Inflammatory macrophage (primary cell): ENCODE measurements at regions not wholly inside any gene's neighbourhood (a gene's known extent, or its start where the extent isn't known, plus 50 kb on each side); places are given as distances from the start of the nearest gene placed in this dataset.

Experiments
- DNase-seq, 2 donors: peaks; one replicate each; pipeline ENCODE4 v3.0.0-alpha.2; 2020 to 2022

DNA sequence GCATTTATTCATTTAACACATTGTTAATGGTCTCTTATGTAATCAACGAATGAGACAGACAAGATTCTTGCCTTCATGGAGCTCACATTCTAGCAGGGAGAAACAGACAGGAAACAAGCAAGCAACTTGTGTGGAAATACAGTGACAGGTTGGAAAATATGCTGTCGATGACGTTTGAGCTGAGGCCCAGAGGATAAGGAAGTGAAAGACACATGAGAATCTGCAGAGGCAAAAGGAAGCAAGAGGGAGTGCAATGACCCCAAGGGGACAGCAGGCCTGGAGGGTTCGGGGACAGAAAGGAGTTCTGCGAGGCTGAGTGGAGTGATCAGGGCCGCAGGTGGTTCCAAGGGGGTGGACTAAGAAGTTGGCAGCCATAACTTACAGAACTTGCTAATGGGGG lies 60.6 kb upstream of the AKT3 start:
- peak; percentile 59 to 60 for DNase-seq

DNA sequence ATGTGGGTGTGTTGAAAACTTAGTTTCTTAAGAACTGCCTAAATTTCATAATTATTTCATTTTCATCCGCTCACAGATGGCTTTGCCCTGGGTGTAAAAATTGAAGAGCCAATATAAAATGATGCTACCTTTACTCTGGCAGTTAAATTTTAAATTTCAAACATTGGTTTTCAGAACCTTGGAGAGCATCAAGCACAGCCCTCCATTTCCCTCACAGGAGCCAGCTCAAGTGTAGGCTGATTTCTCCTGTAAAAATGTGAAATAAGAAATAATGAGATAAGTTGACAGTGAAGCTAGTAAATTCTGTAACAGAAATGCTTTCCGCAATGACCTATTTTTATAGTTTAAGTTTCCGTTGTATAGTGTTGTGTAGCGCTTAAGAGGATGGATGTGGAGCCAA lies 53.9 kb upstream of the AKT3 start:
- DNase-seq, result no peak

DNA sequence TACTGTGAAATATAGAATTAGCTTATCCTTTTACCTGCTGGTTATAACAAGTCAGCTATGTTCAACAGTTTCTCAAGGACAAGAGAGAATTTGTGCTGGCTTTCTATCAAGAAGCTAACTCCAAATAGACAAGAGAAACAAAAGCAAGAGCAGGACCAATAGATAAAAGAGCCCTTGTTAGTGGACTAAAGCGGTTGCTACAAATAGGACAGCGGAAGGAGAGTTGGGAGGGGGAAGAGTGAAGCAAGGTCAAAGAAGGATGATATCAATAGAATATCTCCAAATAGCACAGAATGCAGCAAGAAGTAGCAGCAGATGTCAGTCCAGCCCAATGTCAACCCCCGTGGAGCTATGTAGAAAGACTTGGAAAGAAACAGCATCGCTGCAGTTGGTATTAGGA lies 53.0 kb upstream of the AKT3 start:
- no peak for DNase-seq

DNA sequence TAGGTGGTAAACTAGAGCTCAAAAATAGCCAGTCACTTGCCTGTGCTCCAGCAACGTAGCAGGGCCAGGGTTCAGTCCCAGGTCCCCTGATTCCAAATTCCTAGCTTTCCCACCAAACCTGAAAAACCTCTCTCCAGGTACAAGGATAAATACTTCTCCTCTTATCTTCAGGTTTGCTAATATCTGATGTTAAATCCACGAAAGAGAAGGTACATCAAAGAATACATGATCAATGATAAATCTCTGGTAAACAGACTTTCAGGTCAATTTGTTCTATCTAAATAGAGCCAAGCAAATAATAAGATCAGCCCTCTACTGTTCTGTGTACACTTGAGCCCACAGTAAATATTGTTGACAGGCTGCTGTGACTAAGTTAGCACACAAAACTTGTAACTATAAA lies 52.1 kb upstream of the AKT3 start:
- no peak for DNase-seq
